ENCODE measurements at regions not wholly inside any gene's neighbourhood (a gene's known extent, or its start where the extent isn't known, plus 50 kb on each side); places are given as distances from the start of the nearest gene placed in this dataset.

- H4K20me1 ChIP-seq (ENCODE audit: insufficient read depth): no peaks in the 10 kb centered on the region
- 19% methylated on average over 3 of the region's 3 CpGs for WGBS, 2 experiments (ENCODE audit: low coverage in 1 of 2, low lambda C conversion rate in 2 of 2, missing lambda C conversion rate in 2 of 2)
- in situ Hi-C loops (cut with MboI): no loop called here
- H3F3A ChIP-seq (ENCODE audit: insufficient read depth): no peaks in the 10 kb centered on the region
- no peak overlapping the region for H3K9ac ChIP-seq
- no peak overlapping the region for H3K4me3 ChIP-seq
- no peaks in the 10 kb centered on the region for H3K79me2 ChIP-seq (ENCODE audit: insufficient read depth)
- H2AFZ ChIP-seq: no peak overlapping the region
- no peak overlapping the region for H3K27ac ChIP-seq
- no peaks in the 10 kb centered on the region for H3K9me3 ChIP-seq (ENCODE audit: low read depth)
- H3K36me3 ChIP-seq (ENCODE audit: low read depth): no peaks in the 10 kb centered on the region
- no peak overlapping the region for H3K4me2 ChIP-seq (ENCODE audit: unreplicated experiment)
- H3K27me3 ChIP-seq (replicated peaks; ENCODE audit: insufficient read depth): no peaks in the 10 kb centered on the region
- TF ChIP-seq EZH2phosphoT487 (IDR thresholded peaks at IDR 0.05; ENCODE audit: insufficient read depth, low read depth) (no peak), EZH2 (IDR thresholded peaks at IDR 0.05; ENCODE audit: insufficient read depth, poor library complexity, severe bottlenecking) (no peak)
- H3K9me2 ChIP-seq (ENCODE audit: insufficient read depth): no peaks in the 10 kb centered on the region
- no peaks in the 10 kb centered on the region for H3K4me1 ChIP-seq (ENCODE audit: insufficient read depth)
- no peak for DNase-seq
These were observed 375.0 kb downstream of the WDR72 start for GRCh38 chr15:53384417-53384816.

- H3K4me2 ChIP-seq (ENCODE audit: unreplicated experiment): no peak overlapping the region
- H3K9me2 ChIP-seq (ENCODE audit: insufficient read depth): no peaks in the 10 kb centered on the region
- no peak overlapping the region for H3K4me3 ChIP-seq
- H3K36me3 ChIP-seq (ENCODE audit: low read depth): no peaks in the 10 kb centered on the region
- 30 to 42% methylated on average over 4 of the region's 4 CpGs for WGBS, 2 experiments (ENCODE audit: low coverage in 1 of 2, low lambda C conversion rate in 2 of 2, missing lambda C conversion rate in 2 of 2)
- no peaks in the 10 kb centered on the region for H3K9me3 ChIP-seq (ENCODE audit: low read depth)
- no peaks in the 10 kb centered on the region for H3K27me3 ChIP-seq (replicated peaks; ENCODE audit: insufficient read depth)
- H3K79me2 ChIP-seq (ENCODE audit: insufficient read depth): no peaks in the 10 kb centered on the region
- H3F3A ChIP-seq (ENCODE audit: insufficient read depth): no peaks in the 10 kb centered on the region
- in situ Hi-C loops (cut with MboI): no loop called here
- TF ChIP-seq EZH2 (IDR thresholded peaks at IDR 0.05; ENCODE audit: insufficient read depth, poor library complexity, severe bottlenecking) (no peak), EZH2phosphoT487 (IDR thresholded peaks at IDR 0.05; ENCODE audit: insufficient read depth, low read depth) (no peak)
- H3K9ac ChIP-seq: no peak overlapping the region
- H2AFZ ChIP-seq: no peak overlapping the region
- DNase-seq: no peak
- H3K27ac ChIP-seq: no peak overlapping the region
- H4K20me1 ChIP-seq (ENCODE audit: insufficient read depth): no peaks in the 10 kb centered on the region
- no peaks in the 10 kb centered on the region for H3K4me1 ChIP-seq (ENCODE audit: insufficient read depth)
These were observed 381.2 kb downstream of the WDR72 start for GRCh38 chr15:53378096-53378800.

GRCh38 chr15:53367740-53368139, 391.7 kb downstream of the WDR72 start:
- no peaks in the 10 kb centered on the region for H3K36me3 ChIP-seq (ENCODE audit: low read depth)
- peaks cover 4% of the 10 kb centered on the region for H3K9me3 ChIP-seq (ENCODE audit: low read depth)
- H3K27ac ChIP-seq: no peak overlapping the region
- DNase-seq: no peak
- no peaks in the 10 kb centered on the region for H3K79me2 ChIP-seq (ENCODE audit: insufficient read depth)
- no peaks in the 10 kb centered on the region for H3K9me2 ChIP-seq (ENCODE audit: insufficient read depth)
- in situ Hi-C loops (cut with MboI): loop anchor here (25.0 kb wide), 1 partner anchor 105 kb away; no protein-coding TSS in a partner anchor
- H3K27me3 ChIP-seq (replicated peaks; ENCODE audit: insufficient read depth): no peaks in the 10 kb centered on the region
- no peaks in the 10 kb centered on the region for H3K4me1 ChIP-seq (ENCODE audit: insufficient read depth)
- H3K4me3 ChIP-seq: no peak overlapping the region
- no peak overlapping the region for H3K9ac ChIP-seq
- H3F3A ChIP-seq (ENCODE audit: insufficient read depth): no peaks in the 10 kb centered on the region
- no peak for TF ChIP-seq EZH2phosphoT487 (IDR thresholded peaks at IDR 0.05; ENCODE audit: insufficient read depth, low read depth)
- TF ChIP-seq EZH2 (IDR thresholded peaks at IDR 0.05; ENCODE audit: insufficient read depth, poor library complexity, severe bottlenecking): no peak
- no peak overlapping the region for H3K4me2 ChIP-seq (ENCODE audit: unreplicated experiment)
- 21 to 29% methylated on average over 1 of the region's 1 CpG for WGBS, 2 experiments (ENCODE audit: low coverage in 1 of 2, low lambda C conversion rate in 2 of 2, missing lambda C conversion rate in 2 of 2)
- no peak overlapping the region for H2AFZ ChIP-seq
- no peaks in the 10 kb centered on the region for H4K20me1 ChIP-seq (ENCODE audit: insufficient read depth)

- Histone ChIP-seq H3K9ac (no peak overlapping the region), H3K79me2 (ENCODE audit: insufficient read depth) (no peaks in the 10 kb centered on the region), H3K27ac (no peak overlapping the region), H3K36me3 (ENCODE audit: low read depth) (no peaks in the 10 kb centered on the region), H3K4me2 (ENCODE audit: unreplicated experiment) (no peak overlapping the region), H3K4me3 (no peak overlapping the region), H3K4me1 (ENCODE audit: insufficient read depth) (no peaks in the 10 kb centered on the region), H4K20me1 (ENCODE audit: insufficient read depth) (no peaks in the 10 kb centered on the region), H3K9me2 (ENCODE audit: insufficient read depth) (no peaks in the 10 kb centered on the region), H3K9me3 (ENCODE audit: low read depth) (no peaks in the 10 kb centered on the region), H3F3A (ENCODE audit: insufficient read depth) (no peaks in the 10 kb centered on the region), H2AFZ (no peak overlapping the region), H3K27me3 (replicated peaks; ENCODE audit: insufficient read depth) (no peaks in the 10 kb centered on the region)
- TF ChIP-seq EZH2 (IDR thresholded peaks at IDR 0.05; ENCODE audit: insufficient read depth, poor library complexity, severe bottlenecking) (no peak), EZH2phosphoT487 (IDR thresholded peaks at IDR 0.05; ENCODE audit: insufficient read depth, low read depth) (no peak)
- WGBS, 2 experiments (ENCODE audit: low coverage in 1 of 2, low lambda C conversion rate in 2 of 2, missing lambda C conversion rate in 2 of 2): 2 to 4% methylated on average over 4 of the region's 4 CpGs
- in situ Hi-C loops (cut with MboI): loop anchor here (25.0 kb wide), 1 partner anchor 99 kb away; no protein-coding TSS in a partner anchor
- no peak for DNase-seq
These were observed 398.6 kb downstream of the WDR72 start for GRCh38 chr15:53360881-53361280.
